Natural killer cell (primary cell): ENCODE measurements at regions not wholly inside any gene's neighbourhood (a gene's known extent, or its start where the extent isn't known, plus 50 kb on each side); places are given as distances from the start of the nearest gene placed in this dataset.
A peak's percentile ranks its signal among the peaks of the same experiment; 100 is the strongest.

ENCODE experiments used
- ATAC-seq, 3 donors: fragments of 150-1000 bp in 2 of 3; fragments of 200-7000 bp in 1 of 3; cut with Tn5 transposase; 1 replicate in 1 of 3; 2 replicates in 2 of 3; pipeline ENCODE4 v1.10.0; 2021; ENCODE audit warnings: mild to moderate bottlenecking in 2 of 3, moderate library complexity in 2 of 3
- DNase-seq, 2 donors: peaks; one replicate each; pipeline versions ENCODE4 v3.0.0 to v3.0.0-alpha.2; 2013 to 2021; ENCODE audit warnings: mixed read lengths in 1 of 2
- H3K27ac ChIP-seq: one replicate; pipeline ENCODE4 v1.5.1; 2013; ENCODE audit warnings: mild to moderate bottlenecking, low read length
- H3K27me3 ChIP-seq: one replicate; pipeline ENCODE4 v1.6.1; 2013; ENCODE audit warnings: low read length; ENCODE audit not compliant: control insufficient read depth, insufficient read depth
- H3K36me3 ChIP-seq: one replicate; pipeline ENCODE4 v1.6.1; 2013; ENCODE audit warnings: low read length; ENCODE audit not compliant: control insufficient read depth, insufficient read depth
- H3K4me1 ChIP-seq: one replicate; pipeline ENCODE4 v1.6.1; 2013; ENCODE audit warnings: low read length; ENCODE audit not compliant: control insufficient read depth, insufficient read depth
- H3K4me3 ChIP-seq: one replicate; pipeline ENCODE4 v1.5.1; 2013; ENCODE audit warnings: low read length
- H3K9me3 ChIP-seq: one replicate; pipeline ENCODE4 v1.6.1; 2013; ENCODE audit warnings: low read length; ENCODE audit not compliant: control insufficient read depth, insufficient read depth
- H3K27ac Mint-ChIP-seq, 2 donors: one replicate each; pipeline ENCODE4 v1.8.0; 2022; ENCODE audit warnings: mild to moderate bottlenecking in 2 of 2, mixed read lengths in 2 of 2, moderate library complexity in 1 of 2
- H3K27me3 Mint-ChIP-seq, 2 donors: one replicate each; pipeline ENCODE4 v1.8.0; 2022; ENCODE audit warnings: low read depth in 2 of 2, mixed read lengths in 2 of 2
- H3K36me3 Mint-ChIP-seq: one replicate; pipeline ENCODE4 v1.8.0; 2022; ENCODE audit warnings: mixed read lengths
- H3K4me1 Mint-ChIP-seq, 2 donors: one replicate each; pipeline ENCODE4 v1.8.0; 2022; ENCODE audit warnings: mixed read lengths in 2 of 2
- H3K4me3 Mint-ChIP-seq: one replicate; pipeline ENCODE4 v1.8.0; 2022; ENCODE audit warnings: mild to moderate bottlenecking, moderate library complexity, mixed read lengths
- H3K9me3 Mint-ChIP-seq, 2 donors: one replicate each; pipeline ENCODE4 v1.8.0; 2022; ENCODE audit warnings: mixed read lengths in 2 of 2
- WGBS: methylation state at CpG from one replicate; pipeline ENCODE4 v1.1.7; 2013; ENCODE audit warnings: missing lambda C conversion rate; ENCODE audit not compliant: insufficient coverage; 5-methylcytosine and 5-hydroxymethylcytosine counted together
- intact Hi-C: fragments of 100-400 bp; cut with micrococcal nuclease; formaldehyde crosslinking; loops from one replicate; pipeline ENCODE4 v1.14.2; 2022
- TF ChIP-seq, protein P1 (sequence below): fragments of 200-600 bp; IDR thresholded peaks from one replicate; pipeline ENCODE4 v1.8.0; 2022; ENCODE audit warnings: antibody characterized with exemption

DNA sequence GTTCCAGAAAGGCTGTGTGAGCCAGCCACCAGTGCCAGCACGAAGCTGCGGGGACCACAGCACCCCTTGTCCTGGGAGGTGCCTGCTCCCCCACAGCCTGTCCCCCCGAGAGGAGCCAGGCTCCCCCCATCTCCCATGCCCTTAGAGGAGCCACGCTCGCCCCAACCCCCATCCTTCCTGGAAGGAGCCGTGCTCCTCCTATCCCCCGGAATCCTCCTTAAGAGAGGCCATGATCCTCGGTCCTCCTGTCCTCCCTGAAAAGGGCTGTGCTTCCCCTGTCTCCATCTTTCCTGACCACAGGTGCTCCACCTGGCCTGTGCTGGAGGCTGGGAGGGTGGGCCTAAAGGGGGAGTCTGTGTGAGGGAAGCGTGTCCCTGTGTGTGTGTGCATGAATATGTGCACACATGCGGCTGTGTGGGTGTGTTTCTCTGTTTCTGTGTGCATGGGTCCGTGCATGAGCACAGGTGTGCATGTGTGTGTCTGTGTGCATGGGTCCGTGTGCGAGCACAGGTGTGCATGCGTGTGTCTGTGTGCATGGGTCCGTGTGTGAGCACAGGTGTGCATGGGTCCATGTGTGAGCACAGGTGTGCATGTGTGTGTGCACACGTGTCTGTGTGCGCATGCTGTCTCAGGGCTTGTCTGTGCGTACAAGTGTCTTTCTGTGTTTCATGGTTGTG, 80.3 kb downstream of the RTP5 start:
- Histone ChIP-seq H3K4me3 (no peak overlapping the region), H3K36me3 (no peaks in the 10 kb centered on the region), H3K27me3 (no peaks in the 10 kb centered on the region), H3K9me3 (no peaks in the 10 kb centered on the region), H3K27ac (no peak overlapping the region), H3K4me1 (peaks cover 6% of the 10 kb centered on the region)
- Mint-ChIP-seq H3K27ac (no peak overlapping the region), H3K4me1 (peaks cover 0 to 10% of the 10 kb centered on the region in 2 donors), H3K27me3 (peaks cover 0 to 12% of the 10 kb centered on the region in 2 donors), H3K9me3 (no peaks in the 10 kb centered on the region), H3K4me3 (no peak overlapping the region), H3K36me3 (no peaks in the 10 kb centered on the region)
- DNase-seq (no peak), ATAC-seq (no peak)
- TF ChIP-seq, protein P1, sequence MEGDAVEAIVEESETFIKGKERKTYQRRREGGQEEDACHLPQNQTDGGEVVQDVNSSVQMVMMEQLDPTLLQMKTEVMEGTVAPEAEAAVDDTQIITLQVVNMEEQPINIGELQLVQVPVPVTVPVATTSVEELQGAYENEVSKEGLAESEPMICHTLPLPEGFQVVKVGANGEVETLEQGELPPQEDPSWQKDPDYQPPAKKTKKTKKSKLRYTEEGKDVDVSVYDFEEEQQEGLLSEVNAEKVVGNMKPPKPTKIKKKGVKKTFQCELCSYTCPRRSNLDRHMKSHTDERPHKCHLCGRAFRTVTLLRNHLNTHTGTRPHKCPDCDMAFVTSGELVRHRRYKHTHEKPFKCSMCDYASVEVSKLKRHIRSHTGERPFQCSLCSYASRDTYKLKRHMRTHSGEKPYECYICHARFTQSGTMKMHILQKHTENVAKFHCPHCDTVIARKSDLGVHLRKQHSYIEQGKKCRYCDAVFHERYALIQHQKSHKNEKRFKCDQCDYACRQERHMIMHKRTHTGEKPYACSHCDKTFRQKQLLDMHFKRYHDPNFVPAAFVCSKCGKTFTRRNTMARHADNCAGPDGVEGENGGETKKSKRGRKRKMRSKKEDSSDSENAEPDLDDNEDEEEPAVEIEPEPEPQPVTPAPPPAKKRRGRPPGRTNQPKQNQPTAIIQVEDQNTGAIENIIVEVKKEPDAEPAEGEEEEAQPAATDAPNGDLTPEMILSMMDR = no peak
- 91% methylated on average over 17 of the region's 18 CpGs for WGBS
- intact Hi-C loops = no loop called here

DNA sequence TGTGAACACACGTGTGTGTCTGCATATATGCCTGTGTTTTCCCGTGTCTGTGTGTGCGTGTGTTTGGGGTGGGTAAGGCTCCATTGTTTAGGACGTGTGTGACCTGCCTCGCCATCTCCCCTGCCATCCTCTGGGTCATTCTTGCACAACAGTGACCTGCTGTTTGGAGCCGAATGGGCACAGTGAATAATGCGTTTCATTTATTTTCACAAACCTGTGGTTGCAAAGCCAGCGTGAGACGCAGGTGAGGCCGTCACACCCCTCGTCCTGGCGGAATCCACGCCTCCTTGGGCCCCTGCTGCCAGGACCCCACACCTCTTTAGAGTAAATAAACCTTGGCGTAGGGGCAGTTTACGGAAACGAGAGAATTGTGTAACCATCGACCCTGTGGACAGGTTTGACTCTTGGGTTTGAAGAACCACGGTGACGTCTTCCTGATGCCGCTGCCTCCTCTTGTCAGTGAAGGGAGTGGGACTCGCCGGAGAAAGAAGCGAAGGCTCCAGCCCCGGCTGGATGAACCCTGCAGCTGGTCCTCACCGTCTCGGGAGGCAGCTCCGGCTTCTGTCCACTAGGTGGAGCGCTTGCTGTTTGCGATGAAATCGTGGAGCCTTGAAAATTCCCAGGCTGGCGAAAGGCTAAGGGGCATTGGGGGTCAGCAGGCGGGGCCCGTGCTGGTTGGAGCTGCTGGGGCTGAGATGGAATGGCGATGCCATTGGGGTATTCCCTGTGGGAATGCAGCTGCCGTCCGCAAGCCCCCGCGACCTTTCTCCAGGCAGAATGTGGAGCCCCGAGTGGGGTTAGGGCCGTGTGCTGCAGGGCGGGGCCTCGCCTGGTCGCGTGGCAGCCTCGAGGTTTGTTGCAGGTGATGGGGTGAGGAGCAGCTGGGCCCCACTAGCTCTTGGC, 81.1 kb downstream of the RTP5 start:
- DNase-seq (peak; percentile 53 to 77), ATAC-seq (peak in 2 of 3 donors; percentile 60 to 62)
- TF ChIP-seq, protein P1 = peak; percentile 84
- no peak overlapping the region for H3K27ac ChIP-seq
- Mint-ChIP-seq H3K27ac (no peak overlapping the region), H3K36me3 (no peaks in the 10 kb centered on the region), H3K4me3 (no peak overlapping the region), H3K4me1 (peaks cover 0 to 10% of the 10 kb centered on the region in 2 donors), H3K9me3 (no peaks in the 10 kb centered on the region), H3K27me3 (peaks cover 0 to 13% of the 10 kb centered on the region in 2 donors)
- H3K9me3 ChIP-seq = no peaks in the 10 kb centered on the region
- peaks cover 6% of the 10 kb centered on the region for H3K4me1 ChIP-seq
- no peaks in the 10 kb centered on the region for H3K27me3 ChIP-seq
- intact Hi-C loops = no loop called here
- WGBS = 53% methylated on average over 45 of the region's 45 CpGs
- H3K4me3 ChIP-seq = no peak overlapping the region
- no peaks in the 10 kb centered on the region for H3K36me3 ChIP-seq

DNA sequence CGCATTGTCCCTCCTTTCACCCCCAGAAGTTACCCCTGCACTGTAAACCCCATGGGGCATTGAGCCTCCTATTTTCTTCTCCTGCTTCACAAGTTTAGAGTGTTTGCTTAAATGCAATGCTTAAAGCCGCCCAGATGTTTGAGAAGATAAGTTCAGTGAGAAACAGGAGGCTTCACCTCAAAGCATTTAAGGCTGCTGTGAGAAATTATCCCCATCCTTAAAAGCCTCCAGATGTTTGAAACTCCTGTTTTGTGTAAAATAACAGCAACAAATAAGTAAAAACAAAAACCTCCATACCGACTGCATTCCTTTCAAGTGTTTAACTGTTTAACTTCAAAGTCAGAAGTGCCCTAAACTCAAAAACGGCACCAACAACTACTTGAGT, 81.8 kb downstream of the RTP5 start:
- no peaks in the 10 kb centered on the region for H3K9me3 ChIP-seq
- Mint-ChIP-seq H3K36me3 (no peaks in the 10 kb centered on the region), H3K4me3 (no peak overlapping the region), H3K9me3 (no peaks in the 10 kb centered on the region), H3K4me1 (peaks cover 0 to 10% of the 10 kb centered on the region in 2 donors), H3K27ac (no peak overlapping the region), H3K27me3 (peaks cover 0 to 13% of the 10 kb centered on the region in 2 donors)
- no peak for ATAC-seq
- TF ChIP-seq, protein P1 = no peak
- H3K4me1 ChIP-seq = peaks cover 6% of the 10 kb centered on the region
- 67% methylated on average over 3 of the region's 4 CpGs for WGBS
- intact Hi-C loops = no loop called here
- H3K4me3 ChIP-seq = no peak overlapping the region
- no peak for DNase-seq
- H3K27me3 ChIP-seq = no peaks in the 10 kb centered on the region
- no peaks in the 10 kb centered on the region for H3K36me3 ChIP-seq
- no peak overlapping the region for H3K27ac ChIP-seq
